ENCODE measurements at regions not wholly inside any gene's neighbourhood (a gene's known extent, or its start where the extent isn't known, plus 50 kb on each side); places are given as distances from the start of the nearest gene placed in this dataset.

GRCh38 chr2:138291805-138292204, 209.8 kb upstream of the SPOPL start:
- TF ChIP-seq, protein P1, sequence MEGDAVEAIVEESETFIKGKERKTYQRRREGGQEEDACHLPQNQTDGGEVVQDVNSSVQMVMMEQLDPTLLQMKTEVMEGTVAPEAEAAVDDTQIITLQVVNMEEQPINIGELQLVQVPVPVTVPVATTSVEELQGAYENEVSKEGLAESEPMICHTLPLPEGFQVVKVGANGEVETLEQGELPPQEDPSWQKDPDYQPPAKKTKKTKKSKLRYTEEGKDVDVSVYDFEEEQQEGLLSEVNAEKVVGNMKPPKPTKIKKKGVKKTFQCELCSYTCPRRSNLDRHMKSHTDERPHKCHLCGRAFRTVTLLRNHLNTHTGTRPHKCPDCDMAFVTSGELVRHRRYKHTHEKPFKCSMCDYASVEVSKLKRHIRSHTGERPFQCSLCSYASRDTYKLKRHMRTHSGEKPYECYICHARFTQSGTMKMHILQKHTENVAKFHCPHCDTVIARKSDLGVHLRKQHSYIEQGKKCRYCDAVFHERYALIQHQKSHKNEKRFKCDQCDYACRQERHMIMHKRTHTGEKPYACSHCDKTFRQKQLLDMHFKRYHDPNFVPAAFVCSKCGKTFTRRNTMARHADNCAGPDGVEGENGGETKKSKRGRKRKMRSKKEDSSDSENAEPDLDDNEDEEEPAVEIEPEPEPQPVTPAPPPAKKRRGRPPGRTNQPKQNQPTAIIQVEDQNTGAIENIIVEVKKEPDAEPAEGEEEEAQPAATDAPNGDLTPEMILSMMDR (IDR thresholded peaks at IDR 0.05), result no peak
- TF ChIP-seq POLR2AphosphoS5 (IDR thresholded peaks at IDR 0.05), result no peak
- no peak for TF ChIP-seq POLR2A (IDR thresholded peaks at IDR 0.05)

All from transverse colon (tissue), 4 donors.